Stimulated activated CD8-positive, alpha-beta memory T cell treated with anti-CD3 and anti-CD28 coated beads, Interleukin-2, amount 100 ng/mL, for 1 hour (primary cell): ENCODE measurements at regions not wholly inside any gene's neighbourhood (a gene's known extent, or its start where the extent isn't known, plus 50 kb on each side); places are given as distances from the start of the nearest gene placed in this dataset.

Source experiments
- DNase-seq, 2 donors: peaks; one replicate each; pipeline ENCODE4 v3.0.0-alpha.2; 2020; ENCODE audit warnings: low read depth in 2 of 2

- no peak for DNase-seq
These were observed 151.9 kb downstream of the C9orf152 start for GRCh38 chr9:110056062-110056461.

GRCh38 chr9:110058304-110058953 lies 149.5 kb downstream of the C9orf152 start:
- DNase-seq = no peak

GRCh38 chr9:110059461-110059860 lies 148.5 kb downstream of the C9orf152 start:
- no peak for DNase-seq

GRCh38 chr9:110064803-110065202 lies 143.2 kb downstream of the C9orf152 start:
- DNase-seq = no peak

GRCh38 chr9:110065532-110065931 lies 142.4 kb downstream of the C9orf152 start:
- DNase-seq = no peak

- no peak for DNase-seq
These were observed 140.8 kb downstream of the C9orf152 start for GRCh38 chr9:110066929-110067716.

- no peak for DNase-seq
These were observed 139.7 kb downstream of the C9orf152 start for GRCh38 chr9:110068212-110068611.

GRCh38 chr9:110069326-110070248 lies 138.4 kb downstream of the C9orf152 start:
- no peak for DNase-seq

GRCh38 chr9:110072597-110073355 lies 135.2 kb downstream of the C9orf152 start:
- no peak for DNase-seq

GRCh38 chr9:110073356-110073905 lies 134.5 kb downstream of the C9orf152 start:
- DNase-seq = no peak

- DNase-seq = no peak
These were observed 130.8 kb downstream of the C9orf152 start for GRCh38 chr9:110076894-110077725.

GRCh38 chr9:110077925-110078324 lies 130.0 kb downstream of the C9orf152 start:
- DNase-seq = no peak

- DNase-seq = no peak
These were observed 129.4 kb downstream of the C9orf152 start for GRCh38 chr9:110078604-110079003.

GRCh38 chr9:110081395-110081794 lies 126.6 kb downstream of the C9orf152 start:
- DNase-seq = no peak

GRCh38 chr9:110083866-110084265 lies 124.1 kb downstream of the C9orf152 start:
- DNase-seq = no peak

- no peak for DNase-seq
These were observed 121.4 kb downstream of the C9orf152 start for GRCh38 chr9:110086537-110086936.

- no peak for DNase-seq
These were observed 120.4 kb downstream of the C9orf152 start for GRCh38 chr9:110087605-110088004.

GRCh38 chr9:110088099-110088498 lies 119.9 kb downstream of the C9orf152 start:
- DNase-seq = no peak

GRCh38 chr9:110089681-110090370 lies 118.1 kb downstream of the C9orf152 start:
- DNase-seq = no peak

- DNase-seq = no peak
These were observed 115.2 kb downstream of the C9orf152 start for GRCh38 chr9:110092792-110093191.
